ENCODE measurements at regions not wholly inside any gene's neighbourhood (a gene's known extent, or its start where the extent isn't known, plus 50 kb on each side); places are given as distances from the start of the nearest gene placed in this dataset.

- TF ChIP-seq SAP30 (IDR thresholded peaks at IDR 0.05; ENCODE audit: insufficient read depth, insufficient replicate concordance, low read length) (no peak), CTCF (IDR thresholded peaks at IDR 0.05; ENCODE audit: control extremely low read depth in 1 of 3, insufficient read depth in 1 of 3, low read depth in 1 of 3, low read length in 3 of 3) (no peak), EZH2 (IDR thresholded peaks at IDR 0.05; ENCODE audit: low read depth, low read length, severe bottlenecking) (no peak), HDAC2 (IDR thresholded peaks at IDR 0.05; ENCODE audit: borderline replicate concordance in 1 of 2, low read depth in 2 of 2, low read length in 2 of 2) (no peak), CTBP2 (IDR thresholded peaks at IDR 0.05; ENCODE audit: borderline replicate concordance, insufficient read depth, insufficient read length, low read length) (no peak), HDAC6 (IDR thresholded peaks at IDR 0.05; ENCODE audit: low read depth, low read length) (no peak), POLR2AphosphoS5 (IDR thresholded peaks at IDR 0.05; ENCODE audit: low read depth, low read length) (no peak), ATF3 (IDR thresholded peaks at IDR 0.05; ENCODE audit: insufficient read depth, low read depth, low read length) (no peak), POLR2A (IDR thresholded peaks at IDR 0.05; ENCODE audit: control extremely low read depth in 1 of 2, low read depth in 2 of 2, low read length in 2 of 2) (no peak), CEBPB (IDR thresholded peaks at IDR 0.05; ENCODE audit: low read depth, low read length) (no peak), SP2 (IDR thresholded peaks at IDR 0.05; ENCODE audit: low read length) (no peak), TAF1 (IDR thresholded peaks at IDR 0.05; ENCODE audit: low read depth, low read length) (no peak)
Observed at GRCh38 chr7:115724400-115725056, 306.0 kb downstream of the TFEC start.
